ENCODE measurements at regions not wholly inside any gene's neighbourhood (a gene's known extent, or its start where the extent isn't known, plus 50 kb on each side); places are given as distances from the start of the nearest gene placed in this dataset.

GRCh38 chr9:129264388-129264787 is 86.3 kb upstream of the IER5L start:
- TF ChIP-seq CTCF (IDR thresholded peaks at IDR 0.05 in 4 of 5, conservative IDR thresholded peaks at IDR 0.05 in 1 of 5), result no peak
- no peak for TF ChIP-seq POLR2A (IDR thresholded peaks at IDR 0.05)
